IgD-negative memory B cell (primary cell): ENCODE measurements at regions not wholly inside any gene's neighbourhood (a gene's known extent, or its start where the extent isn't known, plus 50 kb on each side); places are given as distances from the start of the nearest gene placed in this dataset.

Experiments used
- H3K27ac Mint-ChIP-seq, 3 donors: one replicate each; pipeline ENCODE4 v1.8.0; 2020 to 2022; ENCODE audit warnings: mild to moderate bottlenecking in 3 of 3, mixed read lengths in 3 of 3, moderate library complexity in 1 of 3
- H3K27me3 Mint-ChIP-seq: one replicate; pipeline ENCODE4 v1.8.0; 2021; ENCODE audit warnings: mixed read lengths
- H3K36me3 Mint-ChIP-seq: one replicate; pipeline ENCODE4 v1.8.0; 2020; ENCODE audit warnings: mild to moderate bottlenecking, mixed read lengths
- H3K4me1 Mint-ChIP-seq, 3 donors: one replicate each; pipeline ENCODE4 v1.8.0; 2020 to 2022; ENCODE audit warnings: mixed read lengths in 3 of 3, mild to moderate bottlenecking in 1 of 3
- H3K4me3 Mint-ChIP-seq, 4 donors: one replicate each; pipeline ENCODE4 v1.8.0; 2020 to 2022; ENCODE audit warnings: mild to moderate bottlenecking in 4 of 4, mixed read lengths in 4 of 4, moderate library complexity in 3 of 4
- H3K9me3 Mint-ChIP-seq, 3 donors: one replicate each; pipeline ENCODE4 v1.8.0; 2020 to 2021; ENCODE audit warnings: mixed read lengths in 3 of 3, mild to moderate bottlenecking in 1 of 3

- H3K9me3 Mint-ChIP-seq = no peaks in the 10 kb centered on the region
- peaks cover 6% of the 10 kb centered on the region for H3K27me3 Mint-ChIP-seq
- H3K27ac Mint-ChIP-seq = no peak overlapping the region
- no peaks in the 10 kb centered on the region for H3K4me1 Mint-ChIP-seq
- peaks cover 1% of the 10 kb centered on the region for H3K36me3 Mint-ChIP-seq
- no peak overlapping the region for H3K4me3 Mint-ChIP-seq
Observed at GRCh38 chr12:97336900-97337751, 125.5 kb upstream of the RMST start.

- peaks cover 1% of the 10 kb centered on the region for H3K36me3 Mint-ChIP-seq
- no peaks in the 10 kb centered on the region for H3K4me1 Mint-ChIP-seq
- H3K9me3 Mint-ChIP-seq = no peaks in the 10 kb centered on the region
- H3K27me3 Mint-ChIP-seq = peaks cover 6% of the 10 kb centered on the region
- H3K4me3 Mint-ChIP-seq = no peak overlapping the region
- H3K27ac Mint-ChIP-seq = no peak overlapping the region
Observed at GRCh38 chr12:97342130-97342529, 120.5 kb upstream of the RMST start.

GRCh38 chr12:97347956-97348355 is 114.6 kb upstream of the RMST start:
- Mint-ChIP-seq H3K4me1 (no peaks in the 10 kb centered on the region), H3K27me3 (no peaks in the 10 kb centered on the region), H3K27ac (no peak overlapping the region), H3K9me3 (peaks cover 0 to 7% (median 0%) of the 10 kb centered on the region in 3 donors), H3K4me3 (no peak overlapping the region), H3K36me3 (no peaks in the 10 kb centered on the region)

- Mint-ChIP-seq H3K4me1 (no peaks in the 10 kb centered on the region), H3K4me3 (no peak overlapping the region)
Observed at GRCh38 chr12:97358361-97358760, 104.2 kb upstream of the RMST start.

GRCh38 chr12:97359021-97359690 is 103.4 kb upstream of the RMST start:
- peaks cover 2% of the 10 kb centered on the region for H3K36me3 Mint-ChIP-seq
- peaks cover 2% of the 10 kb centered on the region for H3K27me3 Mint-ChIP-seq
- no peaks in the 10 kb centered on the region for H3K4me1 Mint-ChIP-seq
- H3K4me3 Mint-ChIP-seq = no peak overlapping the region
- no peak overlapping the region for H3K27ac Mint-ChIP-seq
- peaks cover 0 to 5% (median 0%) of the 10 kb centered on the region in 3 donors for H3K9me3 Mint-ChIP-seq

More at GRCh38 chr12:97358361-97358760, 104.2 kb upstream of the RMST start:
- H3K27ac Mint-ChIP-seq = no peak overlapping the region
- H3K36me3 Mint-ChIP-seq = peaks cover 2% of the 10 kb centered on the region
- H3K27me3 Mint-ChIP-seq = peaks cover 3% of the 10 kb centered on the region
- peaks cover 0 to 5% (median 0%) of the 10 kb centered on the region in 3 donors for H3K9me3 Mint-ChIP-seq

GRCh38 chr12:97363693-97364092 is 98.9 kb upstream of the RMST start:
- Mint-ChIP-seq H3K4me1 (no peaks in the 10 kb centered on the region), H3K9me3 (peaks cover 0 to 2% (median 0%) of the 10 kb centered on the region in 3 donors), H3K4me3 (no peak overlapping the region), H3K27ac (no peak overlapping the region), H3K36me3 (no peaks in the 10 kb centered on the region), H3K27me3 (peaks cover 2% of the 10 kb centered on the region)

GRCh38 chr12:97368462-97369163 is 94.0 kb upstream of the RMST start:
- peaks cover 0 to 6% (median 0%) of the 10 kb centered on the region in 3 donors for H3K9me3 Mint-ChIP-seq
- peak overlapping the region in 1 of 3 donors; percentile 85 for H3K27ac Mint-ChIP-seq
- H3K36me3 Mint-ChIP-seq = no peaks in the 10 kb centered on the region
- no peak overlapping the region for H3K4me3 Mint-ChIP-seq
- H3K4me1 Mint-ChIP-seq = no peaks in the 10 kb centered on the region
- peaks cover 2% of the 10 kb centered on the region for H3K27me3 Mint-ChIP-seq

- H3K27ac Mint-ChIP-seq = no peak overlapping the region
- H3K27me3 Mint-ChIP-seq = no peaks in the 10 kb centered on the region
- peaks cover 0 to 3% (median 0%) of the 10 kb centered on the region in 3 donors for H3K9me3 Mint-ChIP-seq
- H3K4me1 Mint-ChIP-seq = peaks cover 0 to 1% (median 0%) of the 10 kb centered on the region in 3 donors
- H3K36me3 Mint-ChIP-seq = no peaks in the 10 kb centered on the region
- H3K4me3 Mint-ChIP-seq = no peak overlapping the region
Observed at GRCh38 chr12:97375310-97375709, 87.3 kb upstream of the RMST start.

- H3K4me1 Mint-ChIP-seq = peaks cover 0 to 1% (median 0%) of the 10 kb centered on the region in 3 donors
- H3K27me3 Mint-ChIP-seq = no peaks in the 10 kb centered on the region
- no peaks in the 10 kb centered on the region for H3K36me3 Mint-ChIP-seq
- H3K27ac Mint-ChIP-seq = no peak overlapping the region
- H3K4me3 Mint-ChIP-seq = no peak overlapping the region
- no peaks in the 10 kb centered on the region for H3K9me3 Mint-ChIP-seq
Observed at GRCh38 chr12:97380440-97380839, 82.2 kb upstream of the RMST start.

GRCh38 chr12:97385121-97385520 is 77.5 kb upstream of the RMST start:
- Mint-ChIP-seq H3K27me3 (no peaks in the 10 kb centered on the region), H3K36me3 (no peaks in the 10 kb centered on the region), H3K4me3 (no peak overlapping the region), H3K27ac (no peak overlapping the region), H3K4me1 (no peaks in the 10 kb centered on the region), H3K9me3 (peaks cover 0 to 2% (median 1%) of the 10 kb centered on the region in 3 donors)

- H3K36me3 Mint-ChIP-seq = no peaks in the 10 kb centered on the region
- no peak overlapping the region for H3K4me3 Mint-ChIP-seq
- H3K4me1 Mint-ChIP-seq = no peaks in the 10 kb centered on the region
- no peaks in the 10 kb centered on the region for H3K27me3 Mint-ChIP-seq
- H3K9me3 Mint-ChIP-seq = peaks cover 0 to 2% (median 1%) of the 10 kb centered on the region in 3 donors
- no peak overlapping the region for H3K27ac Mint-ChIP-seq
Observed at GRCh38 chr12:97386133-97386581, 76.4 kb upstream of the RMST start.

GRCh38 chr12:97387844-97388243 is 74.8 kb upstream of the RMST start:
- peaks cover 0 to 2% (median 1%) of the 10 kb centered on the region in 3 donors for H3K9me3 Mint-ChIP-seq
- H3K4me3 Mint-ChIP-seq = no peak overlapping the region
- H3K27me3 Mint-ChIP-seq = no peaks in the 10 kb centered on the region
- no peaks in the 10 kb centered on the region for H3K4me1 Mint-ChIP-seq
- no peaks in the 10 kb centered on the region for H3K36me3 Mint-ChIP-seq
- H3K27ac Mint-ChIP-seq = no peak overlapping the region

- Mint-ChIP-seq H3K4me1 (no peaks in the 10 kb centered on the region), H3K27me3 (peaks cover 9% of the 10 kb centered on the region), H3K4me3 (no peak overlapping the region), H3K36me3 (peaks cover 3% of the 10 kb centered on the region), H3K27ac (no peak overlapping the region), H3K9me3 (no peaks in the 10 kb centered on the region)
Observed at GRCh38 chr12:97394657-97395056, 67.9 kb upstream of the RMST start.

GRCh38 chr12:97397008-97397407 is 65.6 kb upstream of the RMST start:
- no peak overlapping the region for H3K4me3 Mint-ChIP-seq
- H3K4me1 Mint-ChIP-seq = no peaks in the 10 kb centered on the region
- peaks cover 3% of the 10 kb centered on the region for H3K36me3 Mint-ChIP-seq
- H3K27ac Mint-ChIP-seq = no peak overlapping the region
- H3K9me3 Mint-ChIP-seq = no peaks in the 10 kb centered on the region
- peaks cover 9% of the 10 kb centered on the region for H3K27me3 Mint-ChIP-seq

GRCh38 chr12:97398704-97399103 is 63.9 kb upstream of the RMST start:
- no peaks in the 10 kb centered on the region for H3K9me3 Mint-ChIP-seq
- peaks cover 0 to under 1% (median 0%) of the 10 kb centered on the region in 3 donors for H3K4me1 Mint-ChIP-seq
- H3K4me3 Mint-ChIP-seq = no peak overlapping the region
- peaks cover 3% of the 10 kb centered on the region for H3K36me3 Mint-ChIP-seq
- H3K27ac Mint-ChIP-seq = no peak overlapping the region
- peaks cover 9% of the 10 kb centered on the region for H3K27me3 Mint-ChIP-seq
